Fibroblast of skin of right quadriceps (primary cell): ENCODE measurements at regions not wholly inside any gene's neighbourhood (a gene's known extent, or its start where the extent isn't known, plus 50 kb on each side); places are given as distances from the start of the nearest gene placed in this dataset.
A peak's percentile ranks its signal among the peaks of the same experiment; 100 is the strongest.
"Not testable (repeated sequence)": the region's sequence is repeated elsewhere in the genome, so short reads cannot be mapped to it uniquely, and the experiment has no call there.

Source experiments
- DNase-seq: peaks from one replicate; pipeline ENCODE4 v3.0.0-alpha.2; 2013

- DNase-seq: no peak
Measured at GRCh38 chr14:103271189-103271588, 62.8 kb upstream of the EIF5 start.

DNA sequence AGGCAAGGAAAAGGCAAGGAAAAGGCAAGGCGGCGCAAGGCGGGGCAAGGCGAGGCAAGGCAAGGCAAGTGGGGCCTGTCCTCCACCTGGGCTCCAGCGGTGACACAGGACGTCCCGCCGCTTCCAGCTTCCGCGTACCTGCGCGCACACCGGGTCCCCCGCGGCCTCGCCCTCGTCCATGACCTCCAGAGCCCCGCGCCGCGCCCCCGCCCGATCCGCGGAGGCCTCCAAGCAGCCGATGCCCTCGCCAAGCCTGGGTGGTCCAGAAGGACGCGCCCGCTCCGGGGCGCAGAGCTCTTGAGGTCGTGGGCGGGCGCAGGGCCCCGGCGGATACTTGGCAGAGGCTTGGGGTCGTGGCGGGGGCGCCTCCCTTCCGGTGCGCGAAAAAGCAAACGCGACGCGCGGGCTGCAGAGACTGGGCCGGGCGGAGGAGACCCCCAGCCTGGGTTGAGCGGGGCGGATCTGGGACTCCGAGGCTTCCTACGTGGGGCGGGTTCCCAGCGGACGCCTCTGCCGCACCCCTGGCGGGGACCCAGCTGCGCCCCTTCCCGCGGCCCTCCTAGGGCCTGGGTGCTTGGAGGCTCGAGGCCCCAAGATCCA lies 60.8 kb upstream of the EIF5 start:
- no peak for DNase-seq

DNA sequence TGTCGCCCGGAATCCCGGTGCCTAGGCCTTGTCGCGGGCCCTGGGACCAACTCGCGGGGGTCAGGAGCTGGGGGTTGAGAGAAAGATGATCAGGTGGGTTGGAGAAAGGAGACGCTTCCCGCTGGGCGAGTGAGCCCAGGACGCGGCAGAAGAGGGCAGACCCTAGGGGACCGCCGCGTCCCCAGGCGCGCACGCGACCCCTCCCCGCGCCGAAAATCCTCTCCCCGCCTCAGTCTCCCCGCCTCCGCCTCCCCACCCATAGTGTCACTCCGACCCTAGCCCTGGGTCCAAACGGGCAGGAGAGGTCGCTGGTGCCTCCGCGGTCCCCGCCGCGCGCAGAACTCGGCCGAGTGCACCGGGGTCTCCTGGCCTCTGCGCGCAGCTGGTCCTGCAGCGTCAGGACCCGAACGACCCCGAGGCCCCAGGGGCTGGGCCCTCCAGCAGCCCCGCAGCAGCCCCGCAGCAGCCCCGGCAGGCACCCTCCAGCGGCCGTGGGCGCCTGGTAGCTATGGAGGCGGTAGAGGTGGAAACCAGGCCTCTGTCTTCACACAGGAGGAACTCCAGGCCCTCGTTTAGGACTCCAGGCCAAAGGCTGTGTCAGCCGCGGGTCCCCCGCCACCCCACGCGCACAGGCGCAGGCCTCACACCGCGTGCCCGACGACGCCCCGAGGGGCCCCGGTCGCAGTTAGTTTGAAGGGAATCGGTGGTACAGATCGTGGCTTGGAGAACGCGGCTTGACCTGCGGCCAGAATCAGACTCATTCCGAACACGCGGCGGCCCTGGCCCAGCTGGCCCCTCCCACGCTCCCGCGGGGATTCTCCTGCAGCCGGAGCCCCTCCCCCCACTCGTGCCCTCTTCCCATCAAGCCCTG lies 60.1 kb upstream of the EIF5 start:
- DNase-seq: no peak

DNA sequence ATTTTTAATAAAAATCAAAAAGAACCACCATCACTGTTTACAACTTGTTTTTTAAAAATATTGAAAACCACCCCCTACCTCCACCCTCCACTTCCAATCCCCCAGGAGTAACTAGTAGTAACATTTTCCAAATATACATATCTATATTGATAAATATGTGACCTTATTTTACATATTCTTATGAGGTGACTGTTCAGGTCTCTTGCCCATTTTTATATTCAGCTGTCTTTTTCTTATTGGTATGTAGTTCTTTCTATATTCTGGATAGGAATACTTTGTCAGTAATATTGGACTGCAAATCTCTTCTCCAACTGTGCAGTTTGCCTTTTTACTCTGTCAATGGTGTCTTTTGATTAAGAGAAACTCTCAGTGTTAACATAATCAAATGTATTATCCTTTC lies 59.0 kb upstream of the EIF5 start:
- no peak for DNase-seq

GRCh38 chr14:103277931-103278330 lies 56.1 kb upstream of the EIF5 start:
- no peak for DNase-seq

DNA sequence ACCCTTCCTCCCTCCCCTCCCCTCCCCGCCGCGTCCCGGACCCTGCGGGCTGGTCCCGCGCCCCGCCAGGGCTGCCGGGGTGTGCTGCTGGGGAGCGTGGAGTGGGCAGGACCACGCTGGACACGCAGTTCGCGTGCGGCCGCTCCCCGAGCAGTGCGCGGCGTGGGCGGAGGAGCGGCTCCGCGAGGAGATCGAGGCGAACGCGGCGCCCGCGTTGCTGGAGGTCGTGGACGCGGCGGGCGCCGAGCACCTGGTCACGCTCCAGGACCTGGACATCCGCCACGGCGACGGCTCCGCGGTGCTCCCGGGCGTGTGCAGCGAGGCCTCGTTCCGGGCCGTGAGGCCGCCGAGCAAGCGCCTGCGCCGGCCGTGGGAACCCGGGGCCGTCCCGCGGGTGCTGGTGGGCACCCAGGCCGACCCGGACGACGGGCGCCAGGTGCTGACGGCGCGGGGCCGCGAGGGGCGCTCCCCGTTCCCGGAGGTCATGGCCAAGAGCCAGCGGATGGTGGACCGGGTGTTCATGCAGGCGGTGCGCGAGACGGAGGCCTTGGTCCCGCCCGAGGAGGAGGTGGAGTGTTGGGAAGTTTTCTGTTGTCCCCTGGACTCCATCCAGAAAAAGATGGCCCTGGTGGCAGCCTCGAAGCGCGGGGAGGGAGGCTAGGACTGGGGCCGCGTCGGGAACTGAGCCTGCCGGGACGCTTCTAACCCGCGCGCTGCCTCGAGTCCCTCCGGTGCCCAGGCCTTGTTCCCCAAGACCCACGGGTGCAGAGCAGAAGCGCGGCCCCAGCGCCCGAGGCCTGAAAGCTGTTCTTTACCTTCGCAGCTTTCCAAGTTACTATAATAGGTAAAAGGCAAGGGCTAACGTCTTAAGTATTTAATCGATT lies 54.7 kb upstream of the EIF5 start:
- no peak for DNase-seq

DNA sequence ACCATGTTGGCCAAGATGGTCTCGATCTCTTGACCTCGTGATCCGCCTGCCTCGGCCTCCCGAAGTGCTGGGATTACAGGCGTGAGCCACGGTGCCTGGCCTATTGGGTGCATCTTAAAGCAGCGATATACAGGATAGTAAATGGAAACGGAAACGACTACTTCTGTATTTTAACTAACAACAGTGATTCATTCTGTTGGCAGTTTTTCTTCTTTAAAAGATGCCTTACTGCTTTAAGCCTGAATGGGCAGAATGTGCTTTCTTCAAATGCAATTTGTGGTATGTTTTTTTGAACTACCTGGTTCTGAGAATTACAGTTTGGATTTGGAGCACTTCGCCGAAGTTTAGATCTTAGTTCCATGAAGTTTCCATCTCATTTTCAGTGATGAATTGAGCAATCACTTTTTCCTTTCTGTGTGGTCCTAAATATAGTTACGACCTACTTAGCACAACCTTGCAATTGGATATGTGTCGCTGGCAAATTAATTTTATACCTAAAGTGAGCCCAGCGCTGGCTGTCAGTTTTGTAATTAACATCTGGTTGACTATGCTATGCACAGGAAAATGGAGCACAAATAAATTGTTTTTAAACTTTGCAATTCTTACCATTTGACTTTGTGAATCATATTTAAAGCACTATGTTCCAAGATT lies 53.6 kb upstream of the EIF5 start:
- no peak for DNase-seq

- peak; percentile 22 for DNase-seq
Measured at GRCh38 chr14:103281496-103282231, 52.4 kb upstream of the EIF5 start.

DNA sequence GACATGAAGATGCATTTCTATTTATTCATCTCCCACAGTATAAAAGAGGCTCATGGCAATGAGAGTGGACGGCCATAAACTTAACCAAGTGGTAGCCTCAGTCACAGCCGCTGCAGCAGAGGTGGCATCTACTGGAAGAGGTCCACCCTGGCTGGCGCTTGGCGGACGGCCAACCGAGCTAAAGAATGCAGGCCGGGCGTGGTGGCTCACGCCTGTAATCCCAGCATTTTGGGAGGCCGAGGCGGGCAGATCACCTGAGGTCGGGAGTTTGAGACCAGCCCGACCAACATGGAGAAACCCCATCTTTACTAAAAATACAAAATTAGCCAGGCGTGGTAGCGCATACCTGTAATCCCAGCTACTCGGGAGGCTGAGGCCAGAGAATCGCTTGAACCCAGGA lies 51.7 kb upstream of the EIF5 start:
- not testable (repeated sequence) for DNase-seq

GRCh38 chr14:103282932-103283331 lies 51.1 kb upstream of the EIF5 start:
- DNase-seq: no peak

GRCh38 chr14:103283916-103284315 lies 50.1 kb upstream of the EIF5 start:
- no peak for DNase-seq
